ACC112 (cell line): ENCODE measurements at regions not wholly inside any gene's neighbourhood (a gene's known extent, or its start where the extent isn't known, plus 50 kb on each side); places are given as distances from the start of the nearest gene placed in this dataset.

Experiments
- H2AFZ ChIP-seq: fragments of 200-600 bp; sonication (generic); one replicate; pipeline ENCODE4 v1.6.0; 2017; ENCODE audit warnings: antibody characterized with exemption, low read length; ENCODE audit not compliant: unreplicated experiment
- H3K27ac ChIP-seq: fragments of 200-600 bp; sonication (generic); 2 replicates; pipeline ENCODE4 v1.5.1; 2014; ENCODE audit warnings: low read depth, mild to moderate bottlenecking, antibody characterized with exemption, low read length, moderate library complexity
- H3K27me3 ChIP-seq: fragments of 200-600 bp; sonication (generic); 2 replicates; pipeline ENCODE4 v1.6.1; 2014; ENCODE audit warnings: mild to moderate bottlenecking, antibody characterized with exemption, low read length, moderate library complexity, mixed read lengths; ENCODE audit not compliant: insufficient read depth
- H3K36me3 ChIP-seq: fragments of 200-600 bp; sonication (generic); 2 replicates; pipeline ENCODE4 v1.6.1; 2016; ENCODE audit warnings: mild to moderate bottlenecking, antibody characterized with exemption, low read length, moderate library complexity, mixed read lengths; ENCODE audit not compliant: insufficient read depth
- H3K4me1 ChIP-seq: fragments of 200-600 bp; sonication (generic); one replicate; pipeline ENCODE4 v1.6.1; 2016; ENCODE audit warnings: low read length, mixed read lengths; ENCODE audit not compliant: insufficient read depth, unreplicated experiment, control insufficient read depth
- H3K4me3 ChIP-seq: fragments of 200-600 bp; sonication (generic); 2 replicates; pipeline ENCODE4 v1.5.1; 2014; ENCODE audit warnings: mild to moderate bottlenecking, low read depth, low read length
- H3K79me2 ChIP-seq: fragments of 200-600 bp; sonication (generic); one replicate; pipeline ENCODE4 v1.6.0; 2016; ENCODE audit warnings: low read length; ENCODE audit not compliant: control insufficient read depth, unreplicated experiment, insufficient read depth

- Histone ChIP-seq H3K27me3 (no peaks in the 10 kb centered on the region), H3K4me3 (no peak overlapping the region), H3K36me3 (no peaks in the 10 kb centered on the region), H3K27ac (no peak overlapping the region), H2AFZ (no peak overlapping the region), H3K4me1 (no peaks in the 10 kb centered on the region), H3K79me2 (no peaks in the 10 kb centered on the region)
Measured at GRCh38 chr22:49371325-49372110, 456.2 kb downstream of the BRD1 start.

GRCh38 chr22:49370627-49371301 is 456.9 kb downstream of the BRD1 start:
- H3K4me1 ChIP-seq = no peaks in the 10 kb centered on the region
- no peaks in the 10 kb centered on the region for H3K79me2 ChIP-seq
- H2AFZ ChIP-seq = no peak overlapping the region
- no peak overlapping the region for H3K27ac ChIP-seq
- H3K36me3 ChIP-seq = no peaks in the 10 kb centered on the region
- H3K27me3 ChIP-seq = no peaks in the 10 kb centered on the region
- H3K4me3 ChIP-seq = no peak overlapping the region

- Histone ChIP-seq H3K4me1 (no peaks in the 10 kb centered on the region), H3K79me2 (no peaks in the 10 kb centered on the region), H3K36me3 (no peaks in the 10 kb centered on the region), H3K27ac (no peak overlapping the region), H2AFZ (no peak overlapping the region), H3K4me3 (no peak overlapping the region), H3K27me3 (no peaks in the 10 kb centered on the region)
Measured at GRCh38 chr22:49369726-49370626, 457.7 kb downstream of the BRD1 start.

- H3K4me1 ChIP-seq = no peaks in the 10 kb centered on the region
- no peaks in the 10 kb centered on the region for H3K36me3 ChIP-seq
- H3K4me3 ChIP-seq = no peak overlapping the region
- no peak overlapping the region for H2AFZ ChIP-seq
- H3K27ac ChIP-seq = no peak overlapping the region
- H3K27me3 ChIP-seq = no peaks in the 10 kb centered on the region
- no peaks in the 10 kb centered on the region for H3K79me2 ChIP-seq
Measured at GRCh38 chr22:49368976-49369725, 458.5 kb downstream of the BRD1 start.

- Histone ChIP-seq H3K27me3 (no peaks in the 10 kb centered on the region), H3K4me1 (no peaks in the 10 kb centered on the region), H3K79me2 (no peaks in the 10 kb centered on the region), H3K36me3 (no peaks in the 10 kb centered on the region), H3K4me3 (no peak overlapping the region), H2AFZ (no peak overlapping the region), H3K27ac (no peak overlapping the region)
Measured at GRCh38 chr22:49368221-49368975, 459.3 kb downstream of the BRD1 start.

- Histone ChIP-seq H3K79me2 (no peaks in the 10 kb centered on the region), H3K27me3 (no peaks in the 10 kb centered on the region), H3K4me3 (no peak overlapping the region), H3K4me1 (no peaks in the 10 kb centered on the region), H3K27ac (no peak overlapping the region), H2AFZ (no peak overlapping the region), H3K36me3 (no peaks in the 10 kb centered on the region)
Measured at GRCh38 chr22:49367041-49367697, 460.5 kb downstream of the BRD1 start.

GRCh38 chr22:49366437-49366836 is 461.2 kb downstream of the BRD1 start:
- H3K27me3 ChIP-seq = no peaks in the 10 kb centered on the region
- no peaks in the 10 kb centered on the region for H3K79me2 ChIP-seq
- H3K4me3 ChIP-seq = no peak overlapping the region
- H3K4me1 ChIP-seq = no peaks in the 10 kb centered on the region
- no peak overlapping the region for H3K27ac ChIP-seq
- H2AFZ ChIP-seq = no peak overlapping the region
- H3K36me3 ChIP-seq = no peaks in the 10 kb centered on the region

GRCh38 chr22:49365910-49366309 is 461.8 kb downstream of the BRD1 start:
- H2AFZ ChIP-seq = no peak overlapping the region
- H3K36me3 ChIP-seq = no peaks in the 10 kb centered on the region
- no peak overlapping the region for H3K27ac ChIP-seq
- H3K27me3 ChIP-seq = no peaks in the 10 kb centered on the region
- no peaks in the 10 kb centered on the region for H3K79me2 ChIP-seq
- H3K4me1 ChIP-seq = no peaks in the 10 kb centered on the region
- no peak overlapping the region for H3K4me3 ChIP-seq

GRCh38 chr22:49365191-49365837 is 462.4 kb downstream of the BRD1 start:
- Histone ChIP-seq H3K36me3 (no peaks in the 10 kb centered on the region), H3K27me3 (no peaks in the 10 kb centered on the region), H3K79me2 (no peaks in the 10 kb centered on the region), H3K4me3 (no peak overlapping the region), H3K4me1 (no peaks in the 10 kb centered on the region), H3K27ac (no peak overlapping the region), H2AFZ (no peak overlapping the region)
